ENCODE measurements at regions not wholly inside any gene's neighbourhood (a gene's known extent, or its start where the extent isn't known, plus 50 kb on each side); places are given as distances from the start of the nearest gene placed in this dataset.
"Not testable (repeated sequence)": the region's sequence is repeated elsewhere in the genome, so short reads cannot be mapped to it uniquely, and the experiment has no call there.

DNA sequence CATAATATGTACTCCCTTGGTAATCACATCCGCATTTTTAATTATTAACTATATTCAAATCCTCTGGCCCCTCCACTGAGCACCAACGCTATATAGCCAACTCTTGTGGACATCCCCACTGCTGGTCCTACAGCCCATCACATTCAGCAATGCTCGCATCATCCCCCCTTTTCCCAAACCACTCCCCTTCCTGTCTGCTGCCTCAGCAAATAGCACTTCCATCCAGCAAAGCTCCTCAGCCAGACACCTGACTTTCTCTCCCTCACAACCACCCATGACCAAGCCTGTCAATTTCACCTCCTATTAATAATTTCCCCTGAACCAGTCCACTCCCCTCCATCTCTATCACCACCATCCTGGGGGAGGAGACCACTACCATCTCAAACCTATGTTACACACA is 65.5 kb upstream of the KIF2A start:
- H3K36me3 ChIP-seq (ENCODE audit: control insufficient read depth in 1 of 2, insufficient read depth in 2 of 2, low read length in 2 of 2); H3K4me3 ChIP-seq (ENCODE audit: low read depth in 1 of 2, low read length in 2 of 2); H3K4me1 ChIP-seq (ENCODE audit: control insufficient read depth in 1 of 2, insufficient read depth in 2 of 2, low read length in 2 of 2); H3K9ac ChIP-seq (ENCODE audit: low read depth in 1 of 2, low read length in 2 of 2); H3K27ac ChIP-seq (ENCODE audit: low read depth, low read length); H3K27me3 ChIP-seq (ENCODE audit: control insufficient read depth in 1 of 2, insufficient read depth in 2 of 2, low read length in 2 of 2); H3K9me3 ChIP-seq (ENCODE audit: control insufficient read depth in 1 of 2, low read length in 2 of 2): not testable (repeated sequence)

DNA sequence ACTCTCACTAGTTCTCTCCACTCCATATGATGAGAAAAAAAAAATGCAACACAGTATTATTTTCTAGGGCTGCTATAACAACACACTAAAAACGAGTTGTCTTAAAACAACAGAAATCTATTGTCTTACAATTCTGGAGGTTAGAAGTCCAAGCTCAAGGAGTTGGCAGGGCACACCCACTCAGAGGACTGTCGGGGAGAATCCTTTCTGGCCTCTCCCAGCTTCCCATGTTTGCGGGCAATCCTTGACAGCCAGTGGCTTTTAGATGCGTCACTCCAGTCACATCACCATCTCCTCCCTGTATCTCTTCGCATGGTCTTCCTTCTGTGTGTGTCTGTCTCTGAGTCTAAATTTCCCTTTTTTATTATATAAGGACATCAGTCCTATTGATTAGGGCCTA is 64.0 kb upstream of the KIF2A start:
- not testable (repeated sequence) for H3K27me3 ChIP-seq (ENCODE audit: control insufficient read depth in 1 of 2, insufficient read depth in 2 of 2, low read length in 2 of 2); H3K9ac ChIP-seq (ENCODE audit: low read depth in 1 of 2, low read length in 2 of 2); H3K4me1 ChIP-seq (ENCODE audit: control insufficient read depth in 1 of 2, insufficient read depth in 2 of 2, low read length in 2 of 2); H3K36me3 ChIP-seq (ENCODE audit: control insufficient read depth in 1 of 2, insufficient read depth in 2 of 2, low read length in 2 of 2); H3K9me3 ChIP-seq (ENCODE audit: control insufficient read depth in 1 of 2, low read length in 2 of 2); H3K27ac ChIP-seq (ENCODE audit: low read depth, low read length); H3K4me3 ChIP-seq (ENCODE audit: low read depth in 1 of 2, low read length in 2 of 2)

DNA sequence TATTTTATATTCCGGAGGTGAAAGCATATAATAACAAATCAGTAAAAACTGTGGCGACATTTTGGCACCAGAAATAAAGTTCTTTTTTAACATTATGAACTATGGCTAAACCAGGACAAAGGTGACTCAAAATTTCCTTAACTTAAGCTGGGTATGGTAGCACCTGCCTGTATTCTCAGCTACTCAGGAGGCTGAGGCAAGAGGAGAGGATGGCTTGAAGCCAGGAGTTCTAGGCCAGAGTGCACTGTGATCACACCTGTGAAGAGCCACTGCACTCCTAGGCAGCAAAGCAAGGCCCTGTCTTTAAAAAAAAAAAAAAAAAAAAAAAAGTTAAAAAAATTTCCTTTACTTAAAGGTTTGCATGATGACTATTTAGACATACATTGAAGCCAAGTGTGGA is 63.0 kb upstream of the KIF2A start:
- H3K9ac ChIP-seq (ENCODE audit: low read depth in 1 of 2, low read length in 2 of 2); H3K27me3 ChIP-seq (ENCODE audit: control insufficient read depth in 1 of 2, insufficient read depth in 2 of 2, low read length in 2 of 2); H3K36me3 ChIP-seq (ENCODE audit: control insufficient read depth in 1 of 2, insufficient read depth in 2 of 2, low read length in 2 of 2); H3K4me3 ChIP-seq (ENCODE audit: low read depth in 1 of 2, low read length in 2 of 2); H3K27ac ChIP-seq (ENCODE audit: low read depth, low read length); H3K9me3 ChIP-seq (ENCODE audit: control insufficient read depth in 1 of 2, low read length in 2 of 2); H3K4me1 ChIP-seq (ENCODE audit: control insufficient read depth in 1 of 2, insufficient read depth in 2 of 2, low read length in 2 of 2): not testable (repeated sequence)

DNA sequence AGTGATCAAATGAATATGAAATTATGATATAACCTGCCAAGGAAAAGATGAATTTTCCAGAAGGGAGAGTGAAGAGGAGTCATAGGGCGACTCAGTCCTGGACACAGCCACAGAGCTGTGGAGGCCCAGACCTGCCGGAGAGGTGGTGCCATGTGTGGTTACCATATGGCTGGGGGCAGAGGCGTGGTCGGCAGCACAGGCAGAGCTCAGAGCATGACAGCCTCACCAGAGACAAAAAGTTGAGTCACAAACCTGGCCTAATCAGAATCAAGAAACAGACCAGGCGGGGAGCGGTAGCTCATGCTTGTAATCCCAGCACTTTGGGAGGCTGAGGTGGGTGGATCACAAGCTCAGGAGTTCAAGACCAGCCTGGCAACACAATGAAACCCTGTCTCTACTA is 57.8 kb upstream of the KIF2A start:
- H3K4me1 ChIP-seq (ENCODE audit: control insufficient read depth in 1 of 2, insufficient read depth in 2 of 2, low read length in 2 of 2); H3K9me3 ChIP-seq (ENCODE audit: control insufficient read depth in 1 of 2, low read length in 2 of 2); H3K9ac ChIP-seq (ENCODE audit: low read depth in 1 of 2, low read length in 2 of 2); H3K27me3 ChIP-seq (ENCODE audit: control insufficient read depth in 1 of 2, insufficient read depth in 2 of 2, low read length in 2 of 2); H3K36me3 ChIP-seq (ENCODE audit: control insufficient read depth in 1 of 2, insufficient read depth in 2 of 2, low read length in 2 of 2); H3K4me3 ChIP-seq (ENCODE audit: low read depth in 1 of 2, low read length in 2 of 2); H3K27ac ChIP-seq (ENCODE audit: low read depth, low read length): not testable (repeated sequence)

DNA sequence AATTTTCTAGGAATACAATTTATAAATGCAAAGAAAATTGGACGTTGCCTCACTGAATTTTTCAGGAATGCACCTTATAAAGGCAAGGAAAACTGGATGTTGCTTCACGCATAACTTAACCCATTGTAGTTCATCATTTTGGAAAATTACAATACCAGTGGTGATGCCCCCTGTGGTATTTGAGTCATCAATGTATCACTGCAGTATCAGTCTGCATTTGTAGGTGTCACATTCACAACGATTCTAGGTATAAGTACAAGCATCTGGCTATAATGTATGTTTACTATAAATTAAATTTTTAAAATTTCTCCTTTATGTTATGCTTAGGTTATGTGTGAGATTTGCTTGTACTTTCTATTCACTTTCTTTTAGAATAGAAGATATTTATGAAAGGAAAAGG is 55.9 kb upstream of the KIF2A start:
- not testable (repeated sequence) for H3K4me1 ChIP-seq (ENCODE audit: control insufficient read depth in 1 of 2, insufficient read depth in 2 of 2, low read length in 2 of 2); H3K9me3 ChIP-seq (ENCODE audit: control insufficient read depth in 1 of 2, low read length in 2 of 2); H3K27ac ChIP-seq (ENCODE audit: low read depth, low read length); H3K36me3 ChIP-seq (ENCODE audit: control insufficient read depth in 1 of 2, insufficient read depth in 2 of 2, low read length in 2 of 2); H3K27me3 ChIP-seq (ENCODE audit: control insufficient read depth in 1 of 2, insufficient read depth in 2 of 2, low read length in 2 of 2); H3K9ac ChIP-seq (ENCODE audit: low read depth in 1 of 2, low read length in 2 of 2); H3K4me3 ChIP-seq (ENCODE audit: low read depth in 1 of 2, low read length in 2 of 2)

DNA sequence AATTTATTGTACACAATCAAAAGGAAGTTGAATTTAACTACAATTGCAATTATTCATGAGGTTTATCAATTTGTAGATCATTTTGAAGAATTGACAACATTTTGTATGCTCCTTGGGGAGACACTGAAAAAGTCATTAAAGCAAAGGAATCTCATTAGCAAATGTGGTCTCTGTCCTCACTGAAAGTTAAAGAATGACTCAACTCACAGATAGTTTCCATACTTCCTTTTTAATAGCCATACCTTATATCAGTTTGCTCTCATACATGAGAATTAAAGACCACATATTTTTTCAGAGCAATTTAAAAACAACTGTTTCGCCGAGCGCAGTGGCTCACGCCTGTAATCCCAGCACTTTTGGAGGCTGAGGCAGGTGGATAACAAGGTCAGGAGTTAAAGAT is 55.1 kb upstream of the KIF2A start:
- H3K27ac ChIP-seq (ENCODE audit: low read depth, low read length); H3K9ac ChIP-seq (ENCODE audit: low read depth in 1 of 2, low read length in 2 of 2); H3K4me1 ChIP-seq (ENCODE audit: control insufficient read depth in 1 of 2, insufficient read depth in 2 of 2, low read length in 2 of 2); H3K36me3 ChIP-seq (ENCODE audit: control insufficient read depth in 1 of 2, insufficient read depth in 2 of 2, low read length in 2 of 2); H3K9me3 ChIP-seq (ENCODE audit: control insufficient read depth in 1 of 2, low read length in 2 of 2); H3K4me3 ChIP-seq (ENCODE audit: low read depth in 1 of 2, low read length in 2 of 2); H3K27me3 ChIP-seq (ENCODE audit: control insufficient read depth in 1 of 2, insufficient read depth in 2 of 2, low read length in 2 of 2): not testable (repeated sequence)

DNA sequence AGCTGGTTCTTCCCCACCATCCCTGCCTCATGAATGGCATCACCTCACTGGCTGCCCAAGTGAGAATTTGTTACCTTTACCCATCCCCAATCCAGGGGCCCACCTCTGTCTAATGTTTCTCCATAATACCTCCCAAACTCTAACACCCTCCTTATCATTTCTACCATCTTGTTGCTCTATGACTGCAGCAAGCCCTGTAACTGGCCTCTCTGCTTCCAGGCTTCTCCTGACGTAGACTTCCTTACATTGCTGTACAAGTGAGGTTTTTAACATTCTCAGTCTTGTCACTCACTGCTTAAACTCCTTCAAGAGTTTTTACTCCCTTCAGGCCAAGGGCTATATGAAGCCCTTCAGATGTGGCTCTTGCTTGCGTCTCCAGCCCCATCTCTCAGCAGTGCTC is 53.5 kb upstream of the KIF2A start:
- H3K9ac ChIP-seq (ENCODE audit: low read depth in 1 of 2, low read length in 2 of 2); H3K4me3 ChIP-seq (ENCODE audit: low read depth in 1 of 2, low read length in 2 of 2); H3K27ac ChIP-seq (ENCODE audit: low read depth, low read length); H3K9me3 ChIP-seq (ENCODE audit: control insufficient read depth in 1 of 2, low read length in 2 of 2); H3K4me1 ChIP-seq (ENCODE audit: control insufficient read depth in 1 of 2, insufficient read depth in 2 of 2, low read length in 2 of 2); H3K36me3 ChIP-seq (ENCODE audit: control insufficient read depth in 1 of 2, insufficient read depth in 2 of 2, low read length in 2 of 2); H3K27me3 ChIP-seq (ENCODE audit: control insufficient read depth in 1 of 2, insufficient read depth in 2 of 2, low read length in 2 of 2): not testable (repeated sequence)

DNA sequence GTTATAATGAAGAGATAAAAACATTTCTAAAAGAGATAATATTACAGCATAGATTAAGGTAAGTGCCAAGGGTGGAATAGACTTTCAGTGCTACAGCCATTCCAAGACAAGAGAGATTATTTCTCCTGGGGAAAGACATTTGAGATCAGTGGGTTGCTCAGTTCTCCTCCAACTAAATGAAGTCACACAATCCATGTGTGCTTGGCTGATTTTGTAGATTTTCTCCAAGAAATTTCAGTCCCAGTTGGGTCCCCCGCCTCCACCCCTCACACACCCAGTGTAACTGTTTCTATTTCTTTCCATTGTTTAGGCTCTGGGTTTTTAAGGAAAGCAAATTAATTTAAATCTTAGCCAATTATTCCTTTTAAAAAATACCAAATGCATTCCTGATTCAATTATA is 50.5 kb upstream of the KIF2A start:
- H3K9ac ChIP-seq (ENCODE audit: low read depth in 1 of 2, low read length in 2 of 2); H3K9me3 ChIP-seq (ENCODE audit: control insufficient read depth in 1 of 2, low read length in 2 of 2); H3K27me3 ChIP-seq (ENCODE audit: control insufficient read depth in 1 of 2, insufficient read depth in 2 of 2, low read length in 2 of 2); H3K4me1 ChIP-seq (ENCODE audit: control insufficient read depth in 1 of 2, insufficient read depth in 2 of 2, low read length in 2 of 2); H3K4me3 ChIP-seq (ENCODE audit: low read depth in 1 of 2, low read length in 2 of 2); H3K36me3 ChIP-seq (ENCODE audit: control insufficient read depth in 1 of 2, insufficient read depth in 2 of 2, low read length in 2 of 2); H3K27ac ChIP-seq (ENCODE audit: low read depth, low read length): not testable (repeated sequence)

DNA sequence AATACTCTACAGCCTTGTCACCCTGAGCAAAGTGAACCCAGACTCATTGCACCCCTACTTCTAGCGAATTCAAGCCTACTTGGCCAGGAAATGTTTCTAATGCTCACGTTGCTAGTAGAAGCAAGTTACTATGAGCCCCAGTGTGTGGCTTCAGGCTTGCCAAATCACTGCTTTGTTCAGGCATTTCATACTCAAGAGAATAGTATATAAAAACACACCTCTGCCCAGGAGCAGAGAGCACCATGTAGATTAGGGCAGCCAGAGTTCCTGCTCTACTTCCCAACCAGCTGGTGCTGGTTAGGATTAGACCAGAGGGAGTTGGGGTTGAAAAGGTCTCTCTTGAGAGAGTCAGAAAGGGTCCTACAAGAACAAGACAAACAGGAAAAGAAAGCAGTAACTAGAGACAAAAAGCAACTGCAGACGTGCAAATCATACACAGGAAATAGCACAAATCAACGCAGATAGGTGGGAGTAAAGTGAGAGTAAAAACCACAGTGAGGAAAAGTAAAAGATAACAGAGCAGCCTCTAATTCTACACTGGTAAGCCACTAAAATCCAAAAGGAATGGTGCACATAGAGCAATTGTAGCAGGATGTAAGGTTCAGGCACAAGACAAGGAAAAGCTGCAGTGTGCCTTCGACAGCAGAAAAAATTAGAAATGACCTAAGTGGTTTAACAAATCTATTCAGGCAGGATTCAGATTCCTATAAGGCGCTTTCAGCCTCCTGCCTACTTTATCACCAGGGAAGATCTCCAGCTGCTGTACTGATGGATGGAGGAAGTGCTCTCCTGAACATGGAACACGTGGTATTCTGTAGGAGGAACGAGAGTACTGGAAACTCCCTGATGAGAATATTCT is 49.6 kb upstream of the KIF2A start:
- Histone ChIP-seq H3K9me3 (ENCODE audit: control insufficient read depth in 1 of 2, low read length in 2 of 2) (no peaks in the 10 kb centered on the region), H3K36me3 (ENCODE audit: control insufficient read depth in 1 of 2, insufficient read depth in 2 of 2, low read length in 2 of 2) (no peaks in the 10 kb centered on the region), H3K9ac (ENCODE audit: low read depth in 1 of 2, low read length in 2 of 2) (no peak overlapping the region), H3K4me1 (ENCODE audit: control insufficient read depth in 1 of 2, insufficient read depth in 2 of 2, low read length in 2 of 2) (peaks cover 0 to 6% of the 10 kb centered on the region in 2 donors), H3K4me3 (ENCODE audit: low read depth in 1 of 2, low read length in 2 of 2) (no peak overlapping the region), H3K27ac (ENCODE audit: low read depth, low read length) (no peak overlapping the region), H3K27me3 (ENCODE audit: control insufficient read depth in 1 of 2, insufficient read depth in 2 of 2, low read length in 2 of 2) (no peaks in the 10 kb centered on the region)
